Activated CD4-positive, alpha-beta memory T cell treated with anti-CD3 and anti-CD28 coated beads, Interleukin-2, amount 10 ng/mL, durations not matched to agents 7 days and 5 days (primary cell): ENCODE measurements at regions not wholly inside any gene's neighbourhood (a gene's known extent, or its start where the extent isn't known, plus 50 kb on each side); places are given as distances from the start of the nearest gene placed in this dataset.

ENCODE experiments used
- CTCF ChIA-PET: fragments of 350-600 bp; sonication (Branson Sonifier 250); formaldehyde crosslinking; loops from one replicate; lab custom pipeline; 2021; ENCODE audit warnings: antibody characterized with exemption, inconsistent platforms; lab: Charles Lee
- POLR2A ChIA-PET: fragments of 350-600 bp; sonication (Branson Sonifier 250); formaldehyde crosslinking; loops from one replicate; lab custom pipeline; 2021; ENCODE audit warnings: antibody characterized with exemption; lab: Charles Lee
- DNase-seq: peaks from one replicate; pipeline ENCODE4 v3.0.0-alpha.2; 2020
- H3K27ac Mint-ChIP-seq: one replicate; pipeline ENCODE4 v1.8.0; 2021; ENCODE audit warnings: mild to moderate bottlenecking, mixed read lengths
- H3K27me3 Mint-ChIP-seq: one replicate; pipeline ENCODE4 v1.8.0; 2021; ENCODE audit warnings: mixed read lengths
- H3K36me3 Mint-ChIP-seq: one replicate; pipeline ENCODE4 v1.8.0; 2021; ENCODE audit warnings: low read depth, mixed read lengths
- H3K4me1 Mint-ChIP-seq: one replicate; pipeline ENCODE4 v1.8.0; 2021; ENCODE audit warnings: mixed read lengths
- H3K4me3 Mint-ChIP-seq: one replicate; pipeline ENCODE4 v1.8.0; 2021; ENCODE audit warnings: mild to moderate bottlenecking, mixed read lengths
- H3K9me3 Mint-ChIP-seq: one replicate; pipeline ENCODE4 v1.8.0; 2021; ENCODE audit warnings: mixed read lengths

- H3K4me1 Mint-ChIP-seq: no peaks in the 10 kb centered on the region
- H3K27me3 Mint-ChIP-seq: peaks cover 5% of the 10 kb centered on the region
Measured at GRCh38 chr15:93882779-93883178, 348.6 kb upstream of the MCTP2 start.

GRCh38 chr15:93882141-93882540, 349.2 kb upstream of the MCTP2 start:
- ChIA-PET POLR2A (no interaction called here), CTCF (no interaction called here)
- DNase-seq: no peak
- H3K4me1 Mint-ChIP-seq: no peaks in the 10 kb centered on the region
- H3K27me3 Mint-ChIP-seq: peaks cover 5% of the 10 kb centered on the region
- H3K27ac Mint-ChIP-seq: no peak overlapping the region
- H3K36me3 Mint-ChIP-seq: no peaks in the 10 kb centered on the region
- H3K4me3 Mint-ChIP-seq: no peak overlapping the region
- H3K9me3 Mint-ChIP-seq: no peaks in the 10 kb centered on the region

More at GRCh38 chr15:93882779-93883178, 348.6 kb upstream of the MCTP2 start:
- ChIA-PET CTCF (no interaction called here), POLR2A (no interaction called here)
- DNase-seq: no peak
- Mint-ChIP-seq H3K4me3 (no peak overlapping the region), H3K36me3 (no peaks in the 10 kb centered on the region), H3K27ac (no peak overlapping the region), H3K9me3 (no peaks in the 10 kb centered on the region)

- ChIA-PET POLR2A (no interaction called here), CTCF (no interaction called here)
- no peak overlapping the region for H3K27ac Mint-ChIP-seq
- H3K27me3 Mint-ChIP-seq: peaks cover 5% of the 10 kb centered on the region
- H3K4me1 Mint-ChIP-seq: no peaks in the 10 kb centered on the region
- no peaks in the 10 kb centered on the region for H3K36me3 Mint-ChIP-seq
- no peak for DNase-seq
- no peaks in the 10 kb centered on the region for H3K9me3 Mint-ChIP-seq
- no peak overlapping the region for H3K4me3 Mint-ChIP-seq
Measured at GRCh38 chr15:93881310-93881709, 350.1 kb upstream of the MCTP2 start.

GRCh38 chr15:93880358-93880757, 351.0 kb upstream of the MCTP2 start:
- H3K4me1 Mint-ChIP-seq: no peaks in the 10 kb centered on the region
- H3K36me3 Mint-ChIP-seq: no peaks in the 10 kb centered on the region
- H3K9me3 Mint-ChIP-seq: no peaks in the 10 kb centered on the region
- POLR2A ChIA-PET: no interaction called here
- CTCF ChIA-PET: no interaction called here
- peaks cover 5% of the 10 kb centered on the region for H3K27me3 Mint-ChIP-seq
- H3K27ac Mint-ChIP-seq: no peak overlapping the region
- no peak for DNase-seq
- no peak overlapping the region for H3K4me3 Mint-ChIP-seq

- no peak overlapping the region for H3K27ac Mint-ChIP-seq
- no peaks in the 10 kb centered on the region for H3K36me3 Mint-ChIP-seq
- DNase-seq: no peak
- no peaks in the 10 kb centered on the region for H3K9me3 Mint-ChIP-seq
- H3K27me3 Mint-ChIP-seq: peaks cover 7% of the 10 kb centered on the region
- CTCF ChIA-PET: no interaction called here
- H3K4me3 Mint-ChIP-seq: no peak overlapping the region
- POLR2A ChIA-PET: no interaction called here
- H3K4me1 Mint-ChIP-seq: no peaks in the 10 kb centered on the region
Measured at GRCh38 chr15:93870583-93870982, 360.8 kb upstream of the MCTP2 start.

- POLR2A ChIA-PET: no interaction called here
- peaks cover 10% of the 10 kb centered on the region for H3K4me1 Mint-ChIP-seq
- no peak overlapping the region for H3K4me3 Mint-ChIP-seq
Measured at GRCh38 chr15:93866948-93867347, 364.4 kb upstream of the MCTP2 start.

GRCh38 chr15:93866476-93866875, 364.9 kb upstream of the MCTP2 start:
- H3K9me3 Mint-ChIP-seq: no peaks in the 10 kb centered on the region
- no peak for DNase-seq
- CTCF ChIA-PET: no interaction called here
- peaks cover 12% of the 10 kb centered on the region for H3K4me1 Mint-ChIP-seq
- POLR2A ChIA-PET: no interaction called here
- H3K36me3 Mint-ChIP-seq: no peaks in the 10 kb centered on the region
- peaks cover 14% of the 10 kb centered on the region for H3K27me3 Mint-ChIP-seq
- H3K4me3 Mint-ChIP-seq: no peak overlapping the region
- H3K27ac Mint-ChIP-seq: no peak overlapping the region

More at GRCh38 chr15:93866948-93867347, 364.4 kb upstream of the MCTP2 start:
- no peak for DNase-seq
- H3K27ac Mint-ChIP-seq: no peak overlapping the region
- peaks cover 14% of the 10 kb centered on the region for H3K27me3 Mint-ChIP-seq
- no peaks in the 10 kb centered on the region for H3K36me3 Mint-ChIP-seq
- CTCF ChIA-PET: interaction anchor here (1.4 kb wide), 1 partner anchor 253 kb away, joined by 4 read pairs; no protein-coding TSS in a partner anchor
- no peaks in the 10 kb centered on the region for H3K9me3 Mint-ChIP-seq

GRCh38 chr15:93865586-93865985, 365.8 kb upstream of the MCTP2 start:
- Mint-ChIP-seq H3K4me1 (peaks cover 17% of the 10 kb centered on the region), H3K9me3 (no peaks in the 10 kb centered on the region), H3K36me3 (no peaks in the 10 kb centered on the region), H3K4me3 (no peak overlapping the region), H3K27ac (no peak overlapping the region), H3K27me3 (peaks cover 14% of the 10 kb centered on the region)
- POLR2A ChIA-PET: no interaction called here
- no peak for DNase-seq
- CTCF ChIA-PET: no interaction called here

- DNase-seq: no peak
- Mint-ChIP-seq H3K4me3 (no peak overlapping the region), H3K4me1 (peaks cover 17% of the 10 kb centered on the region), H3K27me3 (peaks cover 9% of the 10 kb centered on the region), H3K9me3 (no peaks in the 10 kb centered on the region), H3K27ac (no peak overlapping the region), H3K36me3 (no peaks in the 10 kb centered on the region)
- CTCF ChIA-PET: no interaction called here
- POLR2A ChIA-PET: no interaction called here
Measured at GRCh38 chr15:93862791-93863190, 368.6 kb upstream of the MCTP2 start.

GRCh38 chr15:93861956-93862741, 369.2 kb upstream of the MCTP2 start:
- peaks cover 17% of the 10 kb centered on the region for H3K4me1 Mint-ChIP-seq
- DNase-seq: no peak
- H3K27me3 Mint-ChIP-seq: peaks cover 9% of the 10 kb centered on the region
- ChIA-PET CTCF (no interaction called here), POLR2A (no interaction called here)
- H3K4me3 Mint-ChIP-seq: no peak overlapping the region
- no peak overlapping the region for H3K27ac Mint-ChIP-seq
- no peaks in the 10 kb centered on the region for H3K9me3 Mint-ChIP-seq
- no peaks in the 10 kb centered on the region for H3K36me3 Mint-ChIP-seq

GRCh38 chr15:93861413-93861812, 369.9 kb upstream of the MCTP2 start:
- no peaks in the 10 kb centered on the region for H3K36me3 Mint-ChIP-seq
- H3K27ac Mint-ChIP-seq: no peak overlapping the region
- ChIA-PET CTCF (no interaction called here), POLR2A (no interaction called here)
- no peaks in the 10 kb centered on the region for H3K9me3 Mint-ChIP-seq
- DNase-seq: no peak
- peaks cover 7% of the 10 kb centered on the region for H3K27me3 Mint-ChIP-seq
- no peak overlapping the region for H3K4me3 Mint-ChIP-seq
- peaks cover 17% of the 10 kb centered on the region for H3K4me1 Mint-ChIP-seq

GRCh38 chr15:93860701-93861100, 370.7 kb upstream of the MCTP2 start:
- Mint-ChIP-seq H3K4me3 (no peak overlapping the region), H3K27me3 (peaks cover 7% of the 10 kb centered on the region), H3K36me3 (no peaks in the 10 kb centered on the region), H3K4me1 (peaks cover 17% of the 10 kb centered on the region), H3K9me3 (no peaks in the 10 kb centered on the region), H3K27ac (no peak overlapping the region)
- DNase-seq: no peak
- ChIA-PET POLR2A (no interaction called here), CTCF (no interaction called here)

- no peak overlapping the region for H3K27ac Mint-ChIP-seq
- H3K4me3 Mint-ChIP-seq: no peak overlapping the region
- no peak for DNase-seq
- peaks cover 7% of the 10 kb centered on the region for H3K27me3 Mint-ChIP-seq
- CTCF ChIA-PET: no interaction called here
- no peaks in the 10 kb centered on the region for H3K36me3 Mint-ChIP-seq
- no peaks in the 10 kb centered on the region for H3K9me3 Mint-ChIP-seq
- peaks cover 17% of the 10 kb centered on the region for H3K4me1 Mint-ChIP-seq
- POLR2A ChIA-PET: no interaction called here
Measured at GRCh38 chr15:93859176-93859575, 372.2 kb upstream of the MCTP2 start.

- ChIA-PET POLR2A (no interaction called here), CTCF (no interaction called here)
- Mint-ChIP-seq H3K27me3 (no peaks in the 10 kb centered on the region), H3K4me3 (no peak overlapping the region), H3K9me3 (no peaks in the 10 kb centered on the region), H3K27ac (no peak overlapping the region), H3K36me3 (no peaks in the 10 kb centered on the region), H3K4me1 (no peaks in the 10 kb centered on the region)
- DNase-seq: no peak
Measured at GRCh38 chr15:93855181-93855826, 376.1 kb upstream of the MCTP2 start.
